C4-2B (cell line): ENCODE measurements at regions not wholly inside any gene's neighbourhood (a gene's known extent, or its start where the extent isn't known, plus 50 kb on each side); places are given as distances from the start of the nearest gene placed in this dataset.

ENCODE experiments used
- ZFX ChIP-seq: fragments of 450-650 bp; IDR thresholded peaks from 2 replicates; pipeline ENCODE4 v1.6.1; 2017
- TF ChIP-seq, protein P1 (sequence below): fragments of 450-650 bp; conservative IDR thresholded peaks from 2 replicates; pipeline ENCODE4 v1.5.1; 2017; ENCODE audit warnings: mild to moderate bottlenecking

DNA sequence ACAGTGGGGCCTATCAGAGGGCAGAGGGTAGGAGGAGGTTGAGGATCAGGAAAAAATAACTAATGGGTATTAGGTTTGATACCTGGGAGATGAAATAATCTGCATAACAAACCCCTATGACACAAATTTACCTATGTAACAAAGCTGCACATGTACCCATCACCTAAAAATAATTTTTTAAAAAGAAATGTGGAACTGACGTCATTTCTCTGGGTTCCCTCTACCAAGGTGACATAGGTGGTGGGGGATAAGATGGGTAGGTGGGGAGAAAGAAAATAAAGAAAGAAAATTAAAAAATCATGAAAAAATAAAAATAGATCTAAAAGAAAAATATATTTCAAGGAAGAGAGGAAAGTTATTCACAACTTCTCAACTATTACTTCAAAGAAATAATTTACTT lies 153.1 kb upstream of the SORCS1 start:
- TF ChIP-seq, protein P1, sequence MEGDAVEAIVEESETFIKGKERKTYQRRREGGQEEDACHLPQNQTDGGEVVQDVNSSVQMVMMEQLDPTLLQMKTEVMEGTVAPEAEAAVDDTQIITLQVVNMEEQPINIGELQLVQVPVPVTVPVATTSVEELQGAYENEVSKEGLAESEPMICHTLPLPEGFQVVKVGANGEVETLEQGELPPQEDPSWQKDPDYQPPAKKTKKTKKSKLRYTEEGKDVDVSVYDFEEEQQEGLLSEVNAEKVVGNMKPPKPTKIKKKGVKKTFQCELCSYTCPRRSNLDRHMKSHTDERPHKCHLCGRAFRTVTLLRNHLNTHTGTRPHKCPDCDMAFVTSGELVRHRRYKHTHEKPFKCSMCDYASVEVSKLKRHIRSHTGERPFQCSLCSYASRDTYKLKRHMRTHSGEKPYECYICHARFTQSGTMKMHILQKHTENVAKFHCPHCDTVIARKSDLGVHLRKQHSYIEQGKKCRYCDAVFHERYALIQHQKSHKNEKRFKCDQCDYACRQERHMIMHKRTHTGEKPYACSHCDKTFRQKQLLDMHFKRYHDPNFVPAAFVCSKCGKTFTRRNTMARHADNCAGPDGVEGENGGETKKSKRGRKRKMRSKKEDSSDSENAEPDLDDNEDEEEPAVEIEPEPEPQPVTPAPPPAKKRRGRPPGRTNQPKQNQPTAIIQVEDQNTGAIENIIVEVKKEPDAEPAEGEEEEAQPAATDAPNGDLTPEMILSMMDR = no peak
- no peak for TF ChIP-seq ZFX
